GM19395 (cell line): ENCODE measurements at regions not wholly inside any gene's neighbourhood (a gene's known extent, or its start where the extent isn't known, plus 50 kb on each side); places are given as distances from the start of the nearest gene placed in this dataset.

Source experiments
- ATAC-seq: cut with Tn5 transposase; IDR thresholded peaks from one replicate; pipeline ENCODE4 v1.9.1; 2021; ENCODE audit warnings: mild to moderate bottlenecking, moderate library complexity; ENCODE audit not compliant: unreplicated experiment

- ATAC-seq = peak; percentile 47
Measured at GRCh38 chr7:20267482-20267881, 50.3 kb upstream of the MACC1 start.

DNA sequence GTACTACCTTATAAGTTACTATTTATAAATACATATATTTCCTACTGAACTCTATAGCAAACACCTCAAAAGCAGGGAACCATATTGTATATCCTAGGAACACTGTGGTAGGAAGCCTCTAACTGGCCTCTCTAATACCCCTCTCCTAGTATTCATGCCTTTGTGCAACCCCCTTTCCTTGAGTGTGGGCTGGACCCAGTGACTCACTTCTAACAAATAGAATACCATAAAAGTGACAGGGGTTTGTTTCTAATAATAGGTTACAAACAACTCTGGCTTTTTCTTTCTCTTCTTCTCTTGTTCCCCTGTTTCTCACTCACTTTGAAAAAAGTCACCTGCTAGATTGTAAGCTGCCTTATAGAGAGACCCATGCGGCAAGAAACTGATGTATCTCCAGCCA, 51.6 kb upstream of the MACC1 start:
- ATAC-seq = no peak

GRCh38 chr7:20269726-20270125, 52.5 kb upstream of the MACC1 start:
- no peak for ATAC-seq

GRCh38 chr7:20270371-20270770, 53.2 kb upstream of the MACC1 start:
- no peak for ATAC-seq

- ATAC-seq = peak; percentile 93
Measured at GRCh38 chr7:20270867-20271266, 53.7 kb upstream of the MACC1 start.

GRCh38 chr7:20275637-20276036, 55.1 kb upstream of the ITGB8 start:
- ATAC-seq = no peak

- no peak for ATAC-seq
Measured at GRCh38 chr7:20276705-20277472, 53.8 kb upstream of the ITGB8 start.

- ATAC-seq = no peak
Measured at GRCh38 chr7:20279979-20280378, 50.7 kb upstream of the ITGB8 start.

DNA sequence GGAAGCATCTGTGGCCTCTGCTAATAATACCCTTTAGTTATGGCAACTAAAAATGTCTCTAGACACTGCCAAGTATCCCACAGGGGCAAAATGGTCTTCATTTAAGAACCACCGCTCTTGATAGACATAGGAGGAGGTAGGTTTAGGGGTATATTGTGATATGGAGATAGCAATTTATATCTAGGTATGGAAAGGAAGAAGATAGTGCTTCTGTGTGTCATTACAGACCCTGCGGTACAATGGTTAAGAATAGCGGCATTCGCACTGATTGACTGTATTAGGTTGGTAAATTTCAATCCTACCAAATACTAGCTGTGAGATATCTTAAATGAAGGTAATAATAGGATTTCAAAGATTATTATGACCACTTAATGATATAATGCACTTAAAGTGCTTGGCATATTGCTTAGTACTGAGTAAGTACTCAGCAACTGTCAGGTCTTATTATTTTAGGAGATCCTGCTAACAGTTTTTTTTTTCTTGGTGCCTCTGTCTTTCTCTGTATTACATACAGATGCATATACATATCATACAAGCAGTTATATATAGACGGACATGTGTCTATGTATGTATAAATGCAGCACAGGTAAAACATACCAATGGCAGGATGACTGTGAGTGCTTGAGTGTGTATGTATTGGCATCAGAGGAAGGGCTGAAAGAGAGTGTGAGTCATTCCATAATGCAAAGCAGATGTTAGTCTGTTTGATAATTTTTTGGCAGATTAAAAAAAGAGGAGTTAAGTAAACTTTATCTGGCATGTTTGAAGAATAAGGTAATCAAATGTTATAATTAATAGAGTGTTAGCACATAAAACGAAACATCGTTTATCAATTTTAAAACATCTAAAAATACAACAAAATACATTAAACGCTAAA, 50.0 kb upstream of the ITGB8 start:
- no peak for ATAC-seq
